Prostate gland (tissue), 2 donors: ENCODE measurements at regions not wholly inside any gene's neighbourhood (a gene's known extent, or its start where the extent isn't known, plus 50 kb on each side); places are given as distances from the start of the nearest gene placed in this dataset.

Experiments
- DNase-seq: peaks from one replicate; pipeline ENCODE4 v3.0.0-alpha.2; 2019; ENCODE audit warnings: low spot score
- H3K27ac ChIP-seq, 2 donors: fragments of 200-600 bp; sonication (generic); 2 replicates each; pipeline ENCODE4 v1.5.1; 2017 to 2019
- H3K27me3 ChIP-seq: fragments of 200-600 bp; sonication (generic); replicated peaks from 2 replicates; pipeline ENCODE4 v1.5.1; 2019; ENCODE audit not compliant: insufficient read depth
- H3K36me3 ChIP-seq, 2 donors: fragments of 200-600 bp; sonication (generic); 1 replicate in 1 of 2; 2 replicates in 1 of 2; pipeline versions ENCODE4 v1.5.1 to v1.8.1; 2017 to 2019
- H3K4me1 ChIP-seq: fragments of 200-600 bp; sonication (generic); replicated peaks from 2 replicates; pipeline ENCODE4 v1.5.1; 2019
- H3K4me3 ChIP-seq, 2 donors: fragments of 200-600 bp; sonication (generic); 2 replicates each; pipeline ENCODE4 v1.5.1; 2017 to 2019
- H3K9me3 ChIP-seq: fragments of 200-600 bp; sonication (generic); 2 replicates; pipeline ENCODE4 v1.5.1; 2017
- POLR2A ChIP-seq: fragments of 450-650 bp; IDR thresholded peaks from one replicate; pipeline ENCODE4 v1.6.1; 2016; ENCODE audit warnings: antibody characterized with exemption, mild to moderate bottlenecking
- POLR2AphosphoS5 ChIP-seq: sonication (generic); formaldehyde crosslinking; IDR thresholded peaks from one replicate; pipeline ENCODE4 v1.6.1; 2017; ENCODE audit warnings: antibody characterized with exemption
- WGBS: methylation state at CpG from one replicate; pipeline ENCODE4 v1.1.5; 2018; 5-methylcytosine and 5-hydroxymethylcytosine counted together
- intact Hi-C: fragments of 100-400 bp; cut with DNase I; formaldehyde crosslinking; loops from one replicate; pipeline ENCODE4 v1.14.2; 2022
- TF ChIP-seq, protein P1 (sequence below), 4 experiments: fragments of 200-600 bp in 2 of 4; fragments of 450-650 bp in 2 of 4; sonication (generic) in 2 of 4; IDR thresholded peaks; 1 replicate in 3 of 4; 2 replicates in 1 of 4; pipeline ENCODE4 v1.5.1; 2016 to 2019; ENCODE audit warnings: antibody characterized with exemption in 4 of 4, mild to moderate bottlenecking in 2 of 4, moderate library complexity in 2 of 4

DNA sequence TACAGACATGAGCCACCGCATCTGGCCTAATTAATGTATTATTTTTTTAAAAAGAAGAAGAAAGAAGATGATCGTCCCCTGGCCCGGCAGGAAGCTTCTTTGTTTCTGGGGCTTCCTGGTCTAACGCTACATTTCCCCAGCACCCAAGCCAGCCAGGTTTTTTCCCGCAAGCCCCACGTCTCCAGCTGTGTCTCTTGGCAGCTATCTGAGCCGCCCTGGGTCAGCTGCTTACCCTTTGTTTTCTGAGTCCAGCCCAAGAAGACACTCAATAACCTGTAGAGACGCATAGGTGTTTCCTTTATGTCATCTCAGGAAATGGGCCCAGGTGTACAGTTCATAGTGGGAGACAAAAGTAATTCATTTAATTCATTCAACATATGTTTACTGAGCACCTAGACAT lies 110.2 kb downstream of the MTPAP start:
- Histone ChIP-seq H3K9me3 (no peaks in the 10 kb centered on the region), H3K27ac (no peak overlapping the region), H3K36me3 (no peaks in the 10 kb centered on the region), H3K4me3 (no peak overlapping the region), H3K4me1 (no peaks in the 10 kb centered on the region), H3K27me3 (no peaks in the 10 kb centered on the region)
- no peak for TF ChIP-seq POLR2A
- TF ChIP-seq POLR2AphosphoS5 = no peak
- TF ChIP-seq, protein P1, sequence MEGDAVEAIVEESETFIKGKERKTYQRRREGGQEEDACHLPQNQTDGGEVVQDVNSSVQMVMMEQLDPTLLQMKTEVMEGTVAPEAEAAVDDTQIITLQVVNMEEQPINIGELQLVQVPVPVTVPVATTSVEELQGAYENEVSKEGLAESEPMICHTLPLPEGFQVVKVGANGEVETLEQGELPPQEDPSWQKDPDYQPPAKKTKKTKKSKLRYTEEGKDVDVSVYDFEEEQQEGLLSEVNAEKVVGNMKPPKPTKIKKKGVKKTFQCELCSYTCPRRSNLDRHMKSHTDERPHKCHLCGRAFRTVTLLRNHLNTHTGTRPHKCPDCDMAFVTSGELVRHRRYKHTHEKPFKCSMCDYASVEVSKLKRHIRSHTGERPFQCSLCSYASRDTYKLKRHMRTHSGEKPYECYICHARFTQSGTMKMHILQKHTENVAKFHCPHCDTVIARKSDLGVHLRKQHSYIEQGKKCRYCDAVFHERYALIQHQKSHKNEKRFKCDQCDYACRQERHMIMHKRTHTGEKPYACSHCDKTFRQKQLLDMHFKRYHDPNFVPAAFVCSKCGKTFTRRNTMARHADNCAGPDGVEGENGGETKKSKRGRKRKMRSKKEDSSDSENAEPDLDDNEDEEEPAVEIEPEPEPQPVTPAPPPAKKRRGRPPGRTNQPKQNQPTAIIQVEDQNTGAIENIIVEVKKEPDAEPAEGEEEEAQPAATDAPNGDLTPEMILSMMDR (IDR thresholded peaks at IDR 0.05) = no peak
- 58% methylated on average over 8 of the region's 8 CpGs for WGBS
- DNase-seq = no peak
- intact Hi-C loops = no loop called here

- intact Hi-C loops = no loop called here
- 88% methylated on average over 4 of the region's 4 CpGs for WGBS
- H3K27ac ChIP-seq = no peak overlapping the region
- H3K4me1 ChIP-seq = no peaks in the 10 kb centered on the region
- H3K36me3 ChIP-seq = no peaks in the 10 kb centered on the region
- H3K9me3 ChIP-seq = no peaks in the 10 kb centered on the region
- no peak for DNase-seq
- TF ChIP-seq POLR2AphosphoS5 (no peak), POLR2A (no peak)
- TF ChIP-seq, protein P1 (IDR thresholded peaks at IDR 0.05) = no peak
- no peak overlapping the region for H3K4me3 ChIP-seq
- H3K27me3 ChIP-seq = no peaks in the 10 kb centered on the region
Observed at GRCh38 chr10:30233186-30233959, 115.7 kb downstream of the MTPAP start.

GRCh38 chr10:30231709-30232108 lies 117.4 kb downstream of the MTPAP start:
- Histone ChIP-seq H3K27ac (no peak overlapping the region), H3K36me3 (no peaks in the 10 kb centered on the region), H3K4me1 (no peaks in the 10 kb centered on the region), H3K4me3 (no peak overlapping the region), H3K27me3 (no peaks in the 10 kb centered on the region), H3K9me3 (no peaks in the 10 kb centered on the region)
- DNase-seq = no peak
- TF ChIP-seq, protein P1 (IDR thresholded peaks at IDR 0.05) = no peak
- TF ChIP-seq POLR2AphosphoS5 = no peak
- TF ChIP-seq POLR2A = no peak
- intact Hi-C loops = no loop called here
- WGBS = 92% methylated on average over 5 of the region's 5 CpGs

GRCh38 chr10:30231071-30231652 lies 117.9 kb downstream of the MTPAP start:
- 61% methylated on average over 8 of the region's 8 CpGs for WGBS
- TF ChIP-seq POLR2AphosphoS5 = peak; percentile 17
- no peak for TF ChIP-seq POLR2A
- intact Hi-C loops = no loop called here
- H3K27ac ChIP-seq = no peak overlapping the region
- no peaks in the 10 kb centered on the region for H3K9me3 ChIP-seq
- no peaks in the 10 kb centered on the region for H3K36me3 ChIP-seq
- DNase-seq = no peak
- no peaks in the 10 kb centered on the region for H3K27me3 ChIP-seq
- no peak overlapping the region for H3K4me3 ChIP-seq
- no peaks in the 10 kb centered on the region for H3K4me1 ChIP-seq

- Histone ChIP-seq H3K27ac (no peak overlapping the region), H3K4me1 (no peaks in the 10 kb centered on the region), H3K27me3 (no peaks in the 10 kb centered on the region), H3K4me3 (no peak overlapping the region), H3K9me3 (no peaks in the 10 kb centered on the region), H3K36me3 (no peaks in the 10 kb centered on the region)
- no peak for DNase-seq
- intact Hi-C loops = no loop called here
- 52% methylated on average over 5 of the region's 5 CpGs for WGBS
- TF ChIP-seq, protein P1 (IDR thresholded peaks at IDR 0.05) = no peak
- TF ChIP-seq POLR2A (no peak), POLR2AphosphoS5 (no peak)
Observed at GRCh38 chr10:30229536-30229935, 119.5 kb downstream of the MTPAP start.
